K562 (cell line): ENCODE measurements at regions not wholly inside any gene's neighbourhood (a gene's known extent, or its start where the extent isn't known, plus 50 kb on each side); places are given as distances from the start of the nearest gene placed in this dataset.

ENCODE experiments used
- DNMT1 ChIP-seq: fragments of 450-650 bp; IDR thresholded peaks from 2 replicates; pipeline ENCODE4 v1.6.1; 2016; ENCODE audit warnings: antibody characterized with exemption, mild to moderate bottlenecking
- HDAC3 ChIP-seq: fragments of 450-650 bp; IDR thresholded peaks from 2 replicates; pipeline ENCODE4 v1.6.1; 2018; ENCODE audit warnings: borderline replicate concordance, mild to moderate bottlenecking, moderate library complexity; ENCODE audit not compliant: partially characterized antibody
- MCM3 ChIP-seq: fragments of 450-650 bp; IDR thresholded peaks from 2 replicates; pipeline ENCODE4 v1.6.1; 2016
- MECOM ChIP-seq: fragments of 250-450 bp; sonication (Bioruptor Pico); IDR thresholded peaks from 2 replicates; pipeline ENCODE4 v1.8.0; 2022; ENCODE audit warnings: inconsistent platforms
- TF ChIP-seq, protein P1 (sequence below): fragments of 450-650 bp; IDR thresholded peaks from 2 replicates; pipeline ENCODE4 v1.6.1; 2017; ENCODE audit warnings: mild to moderate bottlenecking, moderate library complexity
- TF ChIP-seq, protein P2 (sequence below): sonication (generic); formaldehyde crosslinking; IDR thresholded peaks from 2 replicates; pipeline ENCODE4 v1.8.0; 2022; ENCODE audit warnings: missing genetic modification reagents, mild to moderate bottlenecking, moderate library complexity, borderline replicate concordance
- TF ChIP-seq, protein P3 (sequence below): sonication (generic); formaldehyde crosslinking; IDR thresholded peaks from 2 replicates; pipeline ENCODE4 v1.8.1; 2023; ENCODE audit warnings: mild to moderate bottlenecking, missing genetic modification reagents, moderate library complexity
- TF ChIP-seq, protein P4 (sequence below), 2 experiments: fragments of 150-350 bp in 1 of 2; IDR thresholded peaks; 2 replicates each; pipeline ENCODE4 v1.6.1; 2012 to 2016; ENCODE audit warnings: low read depth in 2 of 2, low read length in 2 of 2, mild to moderate bottlenecking in 1 of 2, moderate library complexity in 1 of 2

DNA sequence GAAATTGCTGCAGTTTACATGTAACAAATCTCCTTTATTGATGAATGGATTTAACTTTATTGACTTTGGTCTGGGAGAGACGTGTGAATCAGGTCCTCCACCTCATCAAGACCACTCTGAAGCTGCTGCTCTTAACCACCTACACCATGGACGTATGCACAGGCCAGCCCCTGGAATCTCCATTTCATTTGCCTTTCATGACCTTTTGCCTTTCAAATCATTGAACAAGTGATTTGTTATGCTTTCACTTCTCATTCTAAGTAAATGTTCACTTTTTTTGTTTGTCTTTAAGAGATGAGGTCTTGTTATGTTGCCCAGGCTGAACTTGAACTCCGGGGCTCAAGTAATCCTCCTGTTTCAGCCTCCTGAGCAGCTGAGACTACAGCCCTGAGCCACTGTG, 240.0 kb upstream of the SERP2 start (continued):
- TF ChIP-seq, protein P1, sequence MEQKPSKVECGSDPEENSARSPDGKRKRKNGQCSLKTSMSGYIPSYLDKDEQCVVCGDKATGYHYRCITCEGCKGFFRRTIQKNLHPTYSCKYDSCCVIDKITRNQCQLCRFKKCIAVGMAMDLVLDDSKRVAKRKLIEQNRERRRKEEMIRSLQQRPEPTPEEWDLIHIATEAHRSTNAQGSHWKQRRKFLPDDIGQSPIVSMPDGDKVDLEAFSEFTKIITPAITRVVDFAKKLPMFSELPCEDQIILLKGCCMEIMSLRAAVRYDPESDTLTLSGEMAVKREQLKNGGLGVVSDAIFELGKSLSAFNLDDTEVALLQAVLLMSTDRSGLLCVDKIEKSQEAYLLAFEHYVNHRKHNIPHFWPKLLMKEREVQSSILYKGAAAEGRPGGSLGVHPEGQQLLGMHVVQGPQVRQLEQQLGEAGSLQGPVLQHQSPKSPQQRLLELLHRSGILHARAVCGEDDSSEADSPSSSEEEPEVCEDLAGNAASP: no peak
- no peak for TF ChIP-seq MECOM (CRISPR knock-in tag)
- no peak for TF ChIP-seq DNMT1
- TF ChIP-seq, protein P2, sequence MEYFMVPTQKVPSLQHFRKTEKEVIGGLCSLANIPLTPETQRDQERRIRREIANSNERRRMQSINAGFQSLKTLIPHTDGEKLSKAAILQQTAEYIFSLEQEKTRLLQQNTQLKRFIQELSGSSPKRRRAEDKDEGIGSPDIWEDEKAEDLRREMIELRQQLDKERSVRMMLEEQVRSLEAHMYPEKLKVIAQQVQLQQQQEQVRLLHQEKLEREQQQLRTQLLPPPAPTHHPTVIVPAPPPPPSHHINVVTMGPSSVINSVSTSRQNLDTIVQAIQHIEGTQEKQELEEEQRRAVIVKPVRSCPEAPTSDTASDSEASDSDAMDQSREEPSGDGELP (CRISPR knock-in tag): no peak
- TF ChIP-seq MCM3: no peak
- no peak for TF ChIP-seq HDAC3
- TF ChIP-seq, protein P3, sequence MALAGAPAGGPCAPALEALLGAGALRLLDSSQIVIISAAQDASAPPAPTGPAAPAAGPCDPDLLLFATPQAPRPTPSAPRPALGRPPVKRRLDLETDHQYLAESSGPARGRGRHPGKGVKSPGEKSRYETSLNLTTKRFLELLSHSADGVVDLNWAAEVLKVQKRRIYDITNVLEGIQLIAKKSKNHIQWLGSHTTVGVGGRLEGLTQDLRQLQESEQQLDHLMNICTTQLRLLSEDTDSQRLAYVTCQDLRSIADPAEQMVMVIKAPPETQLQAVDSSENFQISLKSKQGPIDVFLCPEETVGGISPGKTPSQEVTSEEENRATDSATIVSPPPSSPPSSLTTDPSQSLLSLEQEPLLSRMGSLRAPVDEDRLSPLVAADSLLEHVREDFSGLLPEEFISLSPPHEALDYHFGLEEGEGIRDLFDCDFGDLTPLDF (CRISPR knock-in tag): no peak
- TF ChIP-seq, protein P4, sequence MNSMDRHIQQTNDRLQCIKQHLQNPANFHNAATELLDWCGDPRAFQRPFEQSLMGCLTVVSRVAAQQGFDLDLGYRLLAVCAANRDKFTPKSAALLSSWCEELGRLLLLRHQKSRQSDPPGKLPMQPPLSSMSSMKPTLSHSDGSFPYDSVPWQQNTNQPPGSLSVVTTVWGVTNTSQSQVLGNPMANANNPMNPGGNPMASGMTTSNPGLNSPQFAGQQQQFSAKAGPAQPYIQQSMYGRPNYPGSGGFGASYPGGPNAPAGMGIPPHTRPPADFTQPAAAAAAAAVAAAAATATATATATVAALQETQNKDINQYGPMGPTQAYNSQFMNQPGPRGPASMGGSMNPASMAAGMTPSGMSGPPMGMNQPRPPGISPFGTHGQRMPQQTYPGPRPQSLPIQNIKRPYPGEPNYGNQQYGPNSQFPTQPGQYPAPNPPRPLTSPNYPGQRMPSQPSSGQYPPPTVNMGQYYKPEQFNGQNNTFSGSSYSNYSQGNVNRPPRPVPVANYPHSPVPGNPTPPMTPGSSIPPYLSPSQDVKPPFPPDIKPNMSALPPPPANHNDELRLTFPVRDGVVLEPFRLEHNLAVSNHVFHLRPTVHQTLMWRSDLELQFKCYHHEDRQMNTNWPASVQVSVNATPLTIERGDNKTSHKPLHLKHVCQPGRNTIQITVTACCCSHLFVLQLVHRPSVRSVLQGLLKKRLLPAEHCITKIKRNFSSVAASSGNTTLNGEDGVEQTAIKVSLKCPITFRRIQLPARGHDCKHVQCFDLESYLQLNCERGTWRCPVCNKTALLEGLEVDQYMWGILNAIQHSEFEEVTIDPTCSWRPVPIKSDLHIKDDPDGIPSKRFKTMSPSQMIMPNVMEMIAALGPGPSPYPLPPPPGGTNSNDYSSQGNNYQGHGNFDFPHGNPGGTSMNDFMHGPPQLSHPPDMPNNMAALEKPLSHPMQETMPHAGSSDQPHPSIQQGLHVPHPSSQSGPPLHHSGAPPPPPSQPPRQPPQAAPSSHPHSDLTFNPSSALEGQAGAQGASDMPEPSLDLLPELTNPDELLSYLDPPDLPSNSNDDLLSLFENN (IDR thresholded peaks at IDR 0.05; ENCODE audit: low read depth in 2 of 2, low read length in 2 of 2): no peak
